ENCODE measurements at regions not wholly inside any gene's neighbourhood (a gene's known extent, or its start where the extent isn't known, plus 50 kb on each side); places are given as distances from the start of the nearest gene placed in this dataset.

- DNase-seq: no peak
Observed at GRCh38 chr7:124413029-124413428, 352.6 kb downstream of the GPR37 start.

- DNase-seq: no peak
Observed at GRCh38 chr7:124412531-124412930, 353.1 kb downstream of the GPR37 start.

- no peak for DNase-seq
Observed at GRCh38 chr7:124411796-124412195, 353.8 kb downstream of the GPR37 start.

GRCh38 chr7:124403587-124403986 lies 362.0 kb downstream of the GPR37 start:
- DNase-seq: no peak

GRCh38 chr7:124403112-124403511 lies 362.5 kb downstream of the GPR37 start:
- no peak for DNase-seq

- no peak for DNase-seq
Observed at GRCh38 chr7:124399941-124400340, 365.7 kb downstream of the GPR37 start.

- no peak for DNase-seq
Observed at GRCh38 chr7:124398937-124399552, 366.2 kb upstream of the TMEM229A start.

GRCh38 chr7:124397134-124397533 lies 364.3 kb upstream of the TMEM229A start:
- DNase-seq: no peak

GRCh38 chr7:124390301-124390700 lies 357.4 kb upstream of the TMEM229A start:
- no peak for DNase-seq

- no peak for DNase-seq
Observed at GRCh38 chr7:124388751-124389150, 355.9 kb upstream of the TMEM229A start.

GRCh38 chr7:124387056-124387455 lies 354.2 kb upstream of the TMEM229A start:
- no peak for DNase-seq

- DNase-seq: no peak
Observed at GRCh38 chr7:124379296-124379695, 346.4 kb upstream of the TMEM229A start.

GRCh38 chr7:124376111-124376510 lies 343.2 kb upstream of the TMEM229A start:
- no peak for DNase-seq

GRCh38 chr7:124375391-124375790 lies 342.5 kb upstream of the TMEM229A start:
- no peak for DNase-seq

GRCh38 chr7:124369310-124369709 lies 336.4 kb upstream of the TMEM229A start:
- DNase-seq: no peak

GRCh38 chr7:124366118-124366517 lies 333.3 kb upstream of the TMEM229A start:
- peak; percentile 8 for DNase-seq

GRCh38 chr7:124364283-124364682 lies 331.4 kb upstream of the TMEM229A start:
- DNase-seq: no peak

GRCh38 chr7:124354201-124354600 lies 321.3 kb upstream of the TMEM229A start:
- DNase-seq: no peak

- no peak for DNase-seq
Observed at GRCh38 chr7:124351950-124352349, 319.1 kb upstream of the TMEM229A start.

- DNase-seq: no peak
Observed at GRCh38 chr7:124349443-124349842, 316.6 kb upstream of the TMEM229A start.

- DNase-seq: no peak
Observed at GRCh38 chr7:124338861-124339260, 306.0 kb upstream of the TMEM229A start.

GRCh38 chr7:124330731-124331407 lies 298.0 kb upstream of the TMEM229A start:
- DNase-seq: no peak

GRCh38 chr7:124328774-124329173 lies 295.9 kb upstream of the TMEM229A start:
- DNase-seq: no peak

GRCh38 chr7:124324262-124324661 lies 291.4 kb upstream of the TMEM229A start:
- DNase-seq: no peak

GRCh38 chr7:124323597-124323996 lies 290.7 kb upstream of the TMEM229A start:
- DNase-seq: no peak

All from suppressor macrophage treated with lipopolysaccharide for 4 hours (primary cell).